GM13977 (cell line): ENCODE measurements at regions not wholly inside any gene's neighbourhood (a gene's known extent, or its start where the extent isn't known, plus 50 kb on each side); places are given as distances from the start of the nearest gene placed in this dataset.

ENCODE experiments used
- DNase-seq: peaks from one replicate; pipeline ENCODE4 v3.0.0; 2012; ENCODE audit warnings: low spot score
- CTCF ChIP-seq: IDR thresholded peaks from 2 replicates; pipeline ENCODE4 v1.5.1; 2012; ENCODE audit warnings: mild to moderate bottlenecking, control low read depth; ENCODE audit not compliant: insufficient read depth; ENCODE audit errors: extremely low read depth, missing control alignments
- in situ Hi-C: fragments of 300-500 bp; cut with MboI; formaldehyde crosslinking; loops from one replicate; pipeline ENCODE4 v1.12.0; 2022; ENCODE audit warnings: low sequenced_read_pairs, low pct_unique_long_range_greater_than_20kb, mixed read lengths, inconsistent platforms; ENCODE audit not compliant: unreplicated experiment

GRCh38 chr12:19710811-19711793, 271.8 kb downstream of the AEBP2 start:
- no peak for DNase-seq
- in situ Hi-C loops, result no loop called here
- TF ChIP-seq CTCF, result no peak

GRCh38 chr12:19712041-19712440, 272.7 kb downstream of the AEBP2 start:
- in situ Hi-C loops, result no loop called here
- TF ChIP-seq CTCF, result no peak

GRCh38 chr12:19718401-19718800, 279.1 kb downstream of the AEBP2 start:
- DNase-seq, result no peak
- in situ Hi-C loops, result no loop called here
- no peak for TF ChIP-seq CTCF

More at GRCh38 chr12:19712041-19712440, 272.7 kb downstream of the AEBP2 start:
- DNase-seq, result no peak

GRCh38 chr12:19719672-19720071, 280.4 kb downstream of the AEBP2 start:
- in situ Hi-C loops, result no loop called here
- TF ChIP-seq CTCF, result no peak

GRCh38 chr12:19726122-19726521, 286.8 kb downstream of the AEBP2 start:
- no peak for DNase-seq
- in situ Hi-C loops, result no loop called here
- TF ChIP-seq CTCF, result no peak

More at GRCh38 chr12:19719672-19720071, 280.4 kb downstream of the AEBP2 start:
- DNase-seq, result no peak

GRCh38 chr12:19726592-19726991, 287.3 kb downstream of the AEBP2 start:
- TF ChIP-seq CTCF, result no peak
- in situ Hi-C loops, result no loop called here

More at GRCh38 chr12:19726592-19726991, 287.3 kb downstream of the AEBP2 start:
- DNase-seq, result no peak
